HL-60 (cell line): ENCODE measurements at regions not wholly inside any gene's neighbourhood (a gene's known extent, or its start where the extent isn't known, plus 50 kb on each side); places are given as distances from the start of the nearest gene placed in this dataset.

ENCODE experiments used
- DNase-seq, 2 experiments: peaks; one replicate each; pipeline ENCODE4 v3.0.0-alpha.2; 2010 to 2020; ENCODE audit warnings: low read depth in 1 of 2, low spot score in 1 of 2
- H3K27ac ChIP-seq: fragments of 250-450 bp; sonication (Bioruptor Pico); replicated peaks from 2 replicates; pipeline ENCODE4 v1.5.1; 2020; ENCODE audit warnings: mild to moderate bottlenecking, moderate library complexity
- H3K27me3 ChIP-seq: fragments of 250-450 bp; sonication (Bioruptor Pico); 2 replicates; pipeline ENCODE4 v1.5.1; 2021; ENCODE audit warnings: mild to moderate bottlenecking, moderate library complexity; ENCODE audit not compliant: insufficient read depth, poor library complexity, severe bottlenecking
- H3K4me3 ChIP-seq: replicated peaks from 2 replicates; pipeline ENCODE4 v1.5.1; 2011; ENCODE audit warnings: mild to moderate bottlenecking, control low read depth, low read length; ENCODE audit not compliant: insufficient read depth
- GABPA ChIP-seq: IDR thresholded peaks from 2 replicates; pipeline ENCODE4 v1.6.1; 2012; ENCODE audit warnings: low read depth
- POLR2AphosphoS5 ChIP-seq: IDR thresholded peaks from 2 replicates; pipeline ENCODE4 v1.6.1; 2012; ENCODE audit warnings: low read depth
- SPI1 ChIP-seq: IDR thresholded peaks from 2 replicates; pipeline ENCODE4 v1.6.1; 2012; ENCODE audit warnings: low read depth, mild to moderate bottlenecking, borderline replicate concordance
- TF ChIP-seq, protein P1 (sequence below): IDR thresholded peaks from 2 replicates; pipeline ENCODE4 v1.6.1; 2012; ENCODE audit warnings: low read depth; ENCODE audit not compliant: insufficient replicate concordance
- TF ChIP-seq, protein P2 (sequence below): IDR thresholded peaks from one replicate; pipeline ENCODE4 v1.5.1; 2011; ENCODE audit warnings: low read length, control low read depth, inconsistent platforms; ENCODE audit not compliant: insufficient read depth

DNA sequence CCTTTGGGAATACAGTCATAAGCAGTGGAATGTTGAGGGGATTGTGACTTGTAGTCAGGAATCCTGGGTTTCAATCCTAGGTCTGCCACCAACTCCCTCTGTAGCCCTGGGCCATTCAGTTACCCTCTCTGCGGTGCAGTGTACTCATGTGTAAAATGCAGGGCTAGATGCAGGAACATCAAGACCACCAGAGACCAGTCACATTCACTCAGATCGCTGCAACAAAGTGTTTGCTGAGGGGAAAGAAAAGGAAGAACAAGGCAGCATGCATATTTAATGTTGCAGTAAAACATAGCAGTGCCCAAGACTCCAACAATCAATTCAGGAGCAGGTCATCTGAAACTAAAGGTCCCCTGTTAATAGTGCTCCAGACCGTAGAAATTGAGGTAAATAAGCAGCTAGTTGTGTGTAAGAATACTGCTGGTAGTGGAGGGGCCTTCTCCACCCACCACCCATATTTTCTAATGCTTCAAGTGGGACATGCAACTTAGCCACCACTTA, 410.7 kb downstream of the OMA1 start:
- Histone ChIP-seq H3K4me3 (no peak overlapping the region), H3K27ac (no peak overlapping the region), H3K27me3 (no peaks in the 10 kb centered on the region)
- no peak for DNase-seq
- TF ChIP-seq, protein P1, sequence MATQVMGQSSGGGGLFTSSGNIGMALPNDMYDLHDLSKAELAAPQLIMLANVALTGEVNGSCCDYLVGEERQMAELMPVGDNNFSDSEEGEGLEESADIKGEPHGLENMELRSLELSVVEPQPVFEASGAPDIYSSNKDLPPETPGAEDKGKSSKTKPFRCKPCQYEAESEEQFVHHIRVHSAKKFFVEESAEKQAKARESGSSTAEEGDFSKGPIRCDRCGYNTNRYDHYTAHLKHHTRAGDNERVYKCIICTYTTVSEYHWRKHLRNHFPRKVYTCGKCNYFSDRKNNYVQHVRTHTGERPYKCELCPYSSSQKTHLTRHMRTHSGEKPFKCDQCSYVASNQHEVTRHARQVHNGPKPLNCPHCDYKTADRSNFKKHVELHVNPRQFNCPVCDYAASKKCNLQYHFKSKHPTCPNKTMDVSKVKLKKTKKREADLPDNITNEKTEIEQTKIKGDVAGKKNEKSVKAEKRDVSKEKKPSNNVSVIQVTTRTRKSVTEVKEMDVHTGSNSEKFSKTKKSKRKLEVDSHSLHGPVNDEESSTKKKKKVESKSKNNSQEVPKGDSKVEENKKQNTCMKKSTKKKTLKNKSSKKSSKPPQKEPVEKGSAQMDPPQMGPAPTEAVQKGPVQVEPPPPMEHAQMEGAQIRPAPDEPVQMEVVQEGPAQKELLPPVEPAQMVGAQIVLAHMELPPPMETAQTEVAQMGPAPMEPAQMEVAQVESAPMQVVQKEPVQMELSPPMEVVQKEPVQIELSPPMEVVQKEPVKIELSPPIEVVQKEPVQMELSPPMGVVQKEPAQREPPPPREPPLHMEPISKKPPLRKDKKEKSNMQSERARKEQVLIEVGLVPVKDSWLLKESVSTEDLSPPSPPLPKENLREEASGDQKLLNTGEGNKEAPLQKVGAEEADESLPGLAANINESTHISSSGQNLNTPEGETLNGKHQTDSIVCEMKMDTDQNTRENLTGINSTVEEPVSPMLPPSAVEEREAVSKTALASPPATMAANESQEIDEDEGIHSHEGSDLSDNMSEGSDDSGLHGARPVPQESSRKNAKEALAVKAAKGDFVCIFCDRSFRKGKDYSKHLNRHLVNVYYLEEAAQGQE = no peak
- no peak for TF ChIP-seq GABPA
- TF ChIP-seq SPI1 = no peak
- TF ChIP-seq, protein P2, sequence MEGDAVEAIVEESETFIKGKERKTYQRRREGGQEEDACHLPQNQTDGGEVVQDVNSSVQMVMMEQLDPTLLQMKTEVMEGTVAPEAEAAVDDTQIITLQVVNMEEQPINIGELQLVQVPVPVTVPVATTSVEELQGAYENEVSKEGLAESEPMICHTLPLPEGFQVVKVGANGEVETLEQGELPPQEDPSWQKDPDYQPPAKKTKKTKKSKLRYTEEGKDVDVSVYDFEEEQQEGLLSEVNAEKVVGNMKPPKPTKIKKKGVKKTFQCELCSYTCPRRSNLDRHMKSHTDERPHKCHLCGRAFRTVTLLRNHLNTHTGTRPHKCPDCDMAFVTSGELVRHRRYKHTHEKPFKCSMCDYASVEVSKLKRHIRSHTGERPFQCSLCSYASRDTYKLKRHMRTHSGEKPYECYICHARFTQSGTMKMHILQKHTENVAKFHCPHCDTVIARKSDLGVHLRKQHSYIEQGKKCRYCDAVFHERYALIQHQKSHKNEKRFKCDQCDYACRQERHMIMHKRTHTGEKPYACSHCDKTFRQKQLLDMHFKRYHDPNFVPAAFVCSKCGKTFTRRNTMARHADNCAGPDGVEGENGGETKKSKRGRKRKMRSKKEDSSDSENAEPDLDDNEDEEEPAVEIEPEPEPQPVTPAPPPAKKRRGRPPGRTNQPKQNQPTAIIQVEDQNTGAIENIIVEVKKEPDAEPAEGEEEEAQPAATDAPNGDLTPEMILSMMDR = no peak

DNA sequence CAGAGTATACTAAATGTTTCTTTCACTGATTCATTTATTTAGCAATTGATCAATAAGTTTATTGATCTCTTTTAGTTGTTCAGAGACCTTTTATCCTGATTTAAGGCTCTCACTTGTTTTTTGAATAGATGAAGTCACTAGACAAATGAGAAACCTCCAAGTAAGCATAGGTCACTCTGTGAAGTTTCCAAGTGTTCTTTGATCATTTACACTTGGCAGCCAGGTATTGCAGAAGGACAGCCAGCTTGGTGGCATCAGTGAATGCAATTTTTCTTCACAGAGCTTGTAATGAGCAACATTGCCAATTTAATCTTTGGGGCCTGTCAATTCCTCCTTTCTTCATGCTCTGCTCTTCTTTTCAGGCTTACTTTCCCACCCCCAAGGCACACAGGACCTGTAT, 413.0 kb downstream of the OMA1 start:
- Histone ChIP-seq H3K27me3 (no peaks in the 10 kb centered on the region), H3K4me3 (no peak overlapping the region), H3K27ac (no peak overlapping the region)
- TF ChIP-seq, protein P2 = no peak
- no peak for TF ChIP-seq POLR2AphosphoS5
- TF ChIP-seq GABPA = no peak
- TF ChIP-seq, protein P1 = no peak
- TF ChIP-seq SPI1 = no peak
- no peak for DNase-seq

DNA sequence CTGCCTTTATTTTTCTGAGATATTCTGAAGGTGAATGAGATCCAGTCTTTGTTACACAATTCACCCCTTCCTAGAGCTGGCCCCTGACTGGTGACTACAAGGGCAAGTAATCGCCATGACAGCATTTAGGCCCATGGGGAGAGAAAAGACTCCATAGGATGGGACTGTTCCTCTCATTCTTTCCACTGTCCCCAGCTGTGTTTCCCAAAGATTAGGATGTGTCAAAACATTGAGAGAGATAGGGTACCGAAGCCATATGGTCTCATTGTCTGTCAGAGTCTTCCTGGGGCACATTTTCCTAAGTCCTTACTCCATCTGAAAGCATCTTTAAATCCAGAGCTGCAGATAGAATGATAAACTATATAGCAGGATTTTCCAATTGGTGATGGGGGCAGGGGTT, 423.5 kb downstream of the OMA1 start:
- no peak overlapping the region for H3K4me3 ChIP-seq
- no peak overlapping the region for H3K27ac ChIP-seq
- no peaks in the 10 kb centered on the region for H3K27me3 ChIP-seq
- TF ChIP-seq, protein P2 = no peak
- TF ChIP-seq SPI1 (no peak), POLR2AphosphoS5 (no peak), GABPA (no peak)
- TF ChIP-seq, protein P1 = no peak
- DNase-seq = no peak
